NCI-H2227 (cell line): ENCODE measurements at regions not wholly inside any gene's neighbourhood (a gene's known extent, or its start where the extent isn't known, plus 50 kb on each side); places are given as distances from the start of the nearest gene placed in this dataset.

ENCODE experiments used
- DNase-seq: peaks from one replicate; lab custom pipeline; 2025; ENCODE audit not compliant: unreplicated experiment; lab: John Stamatoyannopoulos, UW

- DNase-seq = no peak
These were observed 216.0 kb downstream of the PMP22 start for GRCh38 chr17:15048933-15049794.

GRCh38 chr17:15048381-15048780 is 216.7 kb downstream of the PMP22 start:
- no peak for DNase-seq

- no peak for DNase-seq
These were observed 222.8 kb downstream of the PMP22 start for GRCh38 chr17:15042311-15042710.

- DNase-seq = no peak
These were observed 225.8 kb downstream of the PMP22 start for GRCh38 chr17:15039366-15039765.

- DNase-seq = no peak
These were observed 226.5 kb downstream of the PMP22 start for GRCh38 chr17:15038656-15039055.

- DNase-seq = no peak
These were observed 228.9 kb downstream of the PMP22 start for GRCh38 chr17:15036238-15036637.

- DNase-seq = no peak
These were observed 233.2 kb downstream of the PMP22 start for GRCh38 chr17:15031975-15032374.

GRCh38 chr17:15029469-15029868 is 235.7 kb downstream of the PMP22 start:
- DNase-seq = no peak

- DNase-seq = no peak
These were observed 237.3 kb downstream of the PMP22 start for GRCh38 chr17:15027853-15028252.

- DNase-seq = no peak
These were observed 239.0 kb downstream of the PMP22 start for GRCh38 chr17:15026088-15026487.

GRCh38 chr17:15023589-15024336 is 241.4 kb downstream of the PMP22 start:
- DNase-seq = no peak

GRCh38 chr17:15019158-15019557 is 246.0 kb downstream of the PMP22 start:
- no peak for DNase-seq

GRCh38 chr17:15012351-15012980 is 252.7 kb downstream of the PMP22 start:
- no peak for DNase-seq

GRCh38 chr17:15009087-15009486 is 256.0 kb downstream of the PMP22 start:
- no peak for DNase-seq

- DNase-seq = no peak
These were observed 258.0 kb downstream of the PMP22 start for GRCh38 chr17:15007147-15007553.

- no peak for DNase-seq
These were observed 258.6 kb downstream of the PMP22 start for GRCh38 chr17:15006421-15007128.

- DNase-seq = no peak
These were observed 264.5 kb downstream of the PMP22 start for GRCh38 chr17:15000661-15001060.

- DNase-seq = no peak
These were observed 267.8 kb downstream of the PMP22 start for GRCh38 chr17:14997290-14997689.

GRCh38 chr17:14986127-14986526 is 279.0 kb downstream of the PMP22 start:
- DNase-seq = no peak

- DNase-seq = no peak
These were observed 292.3 kb downstream of the PMP22 start for GRCh38 chr17:14972844-14973243.

- DNase-seq = no peak
These were observed 294.1 kb downstream of the PMP22 start for GRCh38 chr17:14971054-14971453.
